ENCODE measurements at regions not wholly inside any gene's neighbourhood (a gene's known extent, or its start where the extent isn't known, plus 50 kb on each side); places are given as distances from the start of the nearest gene placed in this dataset.

DNA sequence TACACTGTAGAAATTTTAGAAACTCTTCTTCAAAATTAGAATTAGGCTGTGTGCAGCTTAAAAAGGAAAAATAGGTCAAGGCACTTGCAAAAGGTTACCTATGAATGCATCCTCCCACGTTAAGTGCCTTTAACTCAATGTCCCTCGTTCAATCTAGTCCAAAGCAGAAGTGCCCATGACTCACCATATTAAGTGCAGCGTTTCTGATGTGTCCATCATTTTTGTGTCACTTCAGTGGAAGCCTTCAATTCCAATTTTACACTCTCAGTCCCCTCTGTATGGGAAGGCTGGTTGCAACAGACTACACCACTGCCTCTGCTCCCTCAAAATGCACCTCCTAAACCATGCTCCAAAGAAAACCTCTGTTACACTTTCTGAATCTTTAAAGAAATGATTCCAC is 53.4 kb downstream of the FOXB1 start:
- peak; percentile 18 for DNase-seq (ENCODE audit: low spot score)

DNA sequence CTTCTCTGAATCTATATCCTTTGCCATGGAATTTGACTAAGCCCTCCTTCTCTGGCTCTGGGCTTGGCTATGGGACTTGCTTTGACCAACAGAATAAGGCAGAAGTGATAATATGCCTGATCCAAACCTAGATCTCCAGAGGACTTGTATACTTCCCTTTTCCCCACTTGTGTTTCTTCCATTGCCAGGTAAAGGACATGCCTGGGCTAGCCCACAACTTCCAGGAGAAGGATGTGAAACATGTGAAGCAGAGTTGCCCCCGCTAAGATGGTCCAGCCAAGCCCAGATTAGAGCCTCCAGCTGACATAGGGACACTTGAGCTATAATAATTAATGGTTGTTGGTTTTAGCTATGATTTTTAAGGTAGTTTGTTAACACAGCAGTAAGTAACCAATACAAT is 55.1 kb downstream of the FOXB1 start:
- no peak for DNase-seq (ENCODE audit: low spot score)

DNA sequence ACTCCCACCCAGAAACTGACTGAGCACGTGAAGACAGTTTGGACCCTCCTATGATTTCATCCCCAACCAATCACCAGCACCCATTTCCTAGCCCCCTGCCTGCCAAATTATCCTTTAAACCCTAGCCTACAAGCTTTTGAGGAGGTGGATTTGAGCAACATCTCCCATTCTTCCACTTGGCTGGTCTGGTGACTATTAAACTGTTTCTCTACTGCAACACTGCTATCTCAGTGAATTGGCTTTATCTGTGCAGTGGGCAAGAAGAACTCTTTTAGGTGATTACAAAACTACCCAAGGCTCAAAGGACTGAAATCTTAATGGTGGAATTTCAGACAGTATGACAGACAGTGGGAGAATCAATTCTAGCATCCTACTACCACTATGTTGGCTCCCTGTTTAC is 57.6 kb downstream of the FOXB1 start:
- no peak for DNase-seq (ENCODE audit: low spot score)

DNA sequence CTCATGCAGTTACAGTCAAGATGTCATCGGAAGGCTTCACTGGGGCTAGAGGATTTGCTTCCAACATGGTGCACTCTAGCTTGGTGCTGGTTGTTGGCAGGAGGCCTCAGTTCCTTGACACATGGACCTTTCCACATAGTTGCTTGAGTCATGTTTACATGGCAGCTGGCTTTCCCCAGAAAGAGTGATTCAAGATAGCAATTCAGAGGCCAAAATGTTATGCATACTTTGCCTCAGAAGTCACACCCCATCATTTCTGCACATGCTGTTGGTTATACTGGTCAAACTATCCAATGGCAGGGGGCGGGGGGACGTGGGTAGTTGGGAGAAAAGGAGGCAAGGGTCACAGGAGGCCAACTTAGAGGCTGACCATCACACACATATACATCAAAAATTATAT is 58.7 kb downstream of the FOXB1 start:
- DNase-seq (ENCODE audit: low spot score): no peak

DNA sequence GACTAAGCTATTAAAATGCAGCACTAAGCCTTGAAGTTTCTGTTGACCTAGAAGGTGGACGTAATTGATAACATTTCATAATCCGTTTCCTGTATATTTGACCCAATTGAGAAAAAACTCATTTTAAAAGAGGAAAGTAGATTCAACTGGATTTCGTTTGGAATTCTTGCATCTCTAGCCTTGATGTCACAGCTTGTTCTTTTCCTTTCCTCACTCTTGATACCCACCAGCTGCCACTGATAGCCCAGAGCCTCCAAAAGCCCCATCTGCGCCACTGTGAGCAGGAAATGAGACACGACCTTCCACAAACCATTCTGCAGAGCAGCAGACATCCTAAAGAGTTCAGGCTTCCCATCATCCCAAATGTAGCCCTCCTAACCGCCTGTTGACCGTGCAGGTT is 61.8 kb downstream of the FOXB1 start:
- no peak for DNase-seq (ENCODE audit: low spot score)

DNA sequence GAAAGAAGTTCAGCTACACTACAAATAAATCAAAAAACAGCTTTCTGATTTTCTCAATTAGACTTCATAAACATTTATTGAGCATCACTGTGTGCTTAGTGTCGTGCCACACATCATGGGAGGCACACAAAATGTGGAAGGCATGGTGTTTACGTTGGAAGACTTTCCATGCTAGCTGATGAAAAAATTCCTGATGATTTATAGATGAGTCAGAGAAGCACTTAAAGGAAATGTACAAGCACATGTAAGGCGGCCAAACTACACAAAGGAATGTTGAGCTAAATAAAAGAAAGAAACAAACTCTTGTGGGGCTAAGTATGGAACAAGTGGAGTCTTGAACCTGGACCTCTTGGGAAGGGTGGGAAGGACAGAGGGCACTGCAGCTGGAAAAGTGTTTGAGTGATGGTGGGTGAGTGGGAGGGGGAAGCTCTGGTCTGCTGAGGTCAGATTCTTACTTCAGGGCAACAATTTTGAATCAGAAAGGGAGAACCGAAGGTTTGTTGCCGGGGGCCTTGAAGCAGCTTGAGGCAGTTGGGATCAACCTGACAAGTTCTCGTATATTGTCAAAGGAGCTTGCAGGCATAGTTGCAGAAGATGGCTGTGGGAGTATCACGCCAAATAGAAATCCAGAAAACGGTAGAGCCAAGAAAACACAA is 66.9 kb downstream of the FOXB1 start:
- DNase-seq (ENCODE audit: low spot score): no peak

DNA sequence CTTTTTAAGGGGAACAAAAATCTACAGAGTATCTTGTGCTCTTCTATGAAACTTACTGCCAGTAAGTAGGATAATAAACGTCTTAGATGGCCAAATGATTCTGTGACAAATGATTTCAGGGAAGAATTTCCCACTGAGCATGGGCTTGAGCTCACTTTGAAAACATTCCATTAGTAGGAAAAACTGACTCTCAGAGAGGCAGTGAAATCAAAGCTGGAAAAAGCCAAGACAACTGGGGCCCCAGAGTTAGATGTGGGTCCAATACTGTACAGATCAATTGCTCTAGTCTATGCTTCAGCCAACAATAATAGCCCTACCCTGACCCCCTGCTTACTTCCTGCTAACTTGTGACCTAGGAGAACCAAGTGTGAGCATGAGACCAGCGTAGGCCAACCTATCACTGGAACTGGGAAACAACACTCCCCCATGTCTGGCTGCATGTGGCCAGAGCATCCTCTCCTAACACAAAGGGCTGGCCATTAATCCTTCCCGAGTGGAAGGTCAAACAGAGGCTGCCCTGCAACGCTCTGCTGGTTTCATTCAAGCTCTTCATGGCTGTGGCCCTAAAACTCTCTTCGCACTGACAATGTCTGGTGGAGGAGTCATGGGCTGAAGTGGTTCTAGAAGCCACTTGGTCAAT is 68.8 kb downstream of the FOXB1 start:
- DNase-seq (ENCODE audit: low spot score): no peak

DNA sequence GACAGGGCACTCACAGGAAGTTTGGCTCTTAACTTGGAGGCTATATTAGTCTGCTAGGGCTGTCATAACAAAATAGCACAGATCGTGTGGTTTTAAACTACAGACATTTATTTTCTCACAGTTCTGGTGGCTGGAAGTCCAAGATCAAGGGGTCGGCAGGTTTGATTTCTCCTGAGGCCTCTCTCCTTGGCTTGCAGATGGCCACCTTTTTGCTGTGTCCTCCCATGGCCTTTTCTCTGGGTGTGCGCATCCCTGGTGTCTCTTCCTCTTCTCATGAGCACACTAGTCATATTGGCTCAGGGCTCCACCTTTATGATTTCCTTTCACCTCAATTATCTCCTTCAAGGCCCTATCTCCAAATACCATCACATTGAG is 69.3 kb downstream of the FOXB1 start:
- no peak for DNase-seq (ENCODE audit: low spot score)

DNA sequence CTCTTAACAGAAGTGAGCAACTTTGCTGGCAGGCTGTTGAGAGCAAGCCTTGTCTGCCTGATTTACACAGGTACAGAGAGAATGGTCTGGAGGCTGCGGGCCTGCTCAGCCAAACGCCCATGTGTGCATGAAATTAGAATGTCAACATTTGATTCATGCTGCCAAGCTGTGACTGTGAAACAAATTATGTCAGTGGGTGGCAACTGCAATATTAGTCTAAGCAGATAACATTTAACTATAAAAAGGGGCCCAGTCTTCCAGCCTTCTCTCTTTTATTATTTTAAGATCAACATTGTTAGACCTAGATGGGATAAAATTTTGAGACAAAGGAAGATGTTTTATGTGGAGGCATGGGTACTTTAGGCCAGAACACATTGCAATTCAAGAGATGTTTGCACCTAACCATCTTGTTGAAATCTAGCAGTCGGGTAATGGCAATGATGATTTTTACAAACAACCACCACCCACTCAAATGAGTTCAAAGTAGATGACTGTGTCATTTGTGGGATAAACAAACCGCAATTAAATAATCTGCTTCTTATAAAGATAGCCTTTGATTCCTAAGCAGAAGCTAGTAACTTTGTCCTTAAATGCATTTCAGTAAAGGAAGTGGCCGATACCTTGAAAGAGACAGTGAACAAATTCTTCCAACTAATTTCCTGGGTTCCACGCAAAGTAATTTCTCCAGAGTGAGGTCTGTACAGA is 70.2 kb downstream of the FOXB1 start:
- DNase-seq (ENCODE audit: low spot score): no peak

DNA sequence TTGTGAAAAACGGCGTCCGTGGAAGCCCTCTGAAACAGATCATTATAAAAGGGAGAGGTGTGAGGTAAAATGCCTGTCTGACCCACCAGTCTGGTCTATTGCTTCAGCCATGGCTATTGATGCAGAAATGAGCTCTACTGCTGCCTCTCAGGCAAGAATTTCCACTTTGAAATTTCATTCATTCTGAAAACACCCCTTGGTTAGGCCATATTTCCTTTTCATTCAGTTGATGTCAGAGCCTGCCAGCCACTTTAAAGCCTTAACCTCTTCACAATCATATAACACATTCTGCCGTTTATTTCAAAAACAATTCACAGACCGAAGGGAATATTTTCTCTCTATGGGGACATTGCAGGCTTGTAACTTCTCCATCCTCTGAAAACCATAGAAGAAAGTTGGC is 71.9 kb downstream of the FOXB1 start:
- DNase-seq (ENCODE audit: low spot score): no peak

DNA sequence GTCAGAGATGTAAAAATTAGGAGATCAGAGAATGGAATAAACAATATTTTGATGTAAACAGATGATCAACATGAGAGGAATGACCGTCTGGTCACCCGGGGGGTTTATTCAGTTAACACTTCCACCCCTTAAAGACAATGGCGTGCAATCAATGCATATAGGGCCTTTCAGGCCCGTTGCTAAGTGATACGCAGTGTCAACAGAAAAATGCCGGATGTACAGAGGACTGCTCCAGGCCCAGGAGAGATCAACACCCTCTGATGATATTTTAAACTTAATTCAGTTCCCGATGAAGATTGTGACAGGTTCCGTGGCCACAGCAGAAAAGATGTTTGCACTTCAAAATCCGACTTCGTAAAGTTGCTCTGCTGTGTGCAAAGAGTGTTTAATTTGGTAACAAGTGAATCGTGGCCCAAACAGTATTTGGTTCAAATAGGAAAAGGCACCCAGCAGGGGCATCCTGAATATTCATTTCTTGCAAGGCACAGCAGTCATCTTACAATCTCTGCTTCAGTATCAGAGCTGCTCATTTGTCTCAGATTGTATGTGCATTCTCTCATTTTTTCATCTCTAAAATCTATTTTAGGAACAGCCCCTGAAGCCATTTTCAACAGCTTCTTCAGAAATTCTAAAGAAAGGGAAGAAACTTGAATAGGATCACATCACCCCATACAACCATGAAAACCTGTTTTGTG is 72.6 kb downstream of the FOXB1 start:
- no peak for DNase-seq (ENCODE audit: low spot score)

DNA sequence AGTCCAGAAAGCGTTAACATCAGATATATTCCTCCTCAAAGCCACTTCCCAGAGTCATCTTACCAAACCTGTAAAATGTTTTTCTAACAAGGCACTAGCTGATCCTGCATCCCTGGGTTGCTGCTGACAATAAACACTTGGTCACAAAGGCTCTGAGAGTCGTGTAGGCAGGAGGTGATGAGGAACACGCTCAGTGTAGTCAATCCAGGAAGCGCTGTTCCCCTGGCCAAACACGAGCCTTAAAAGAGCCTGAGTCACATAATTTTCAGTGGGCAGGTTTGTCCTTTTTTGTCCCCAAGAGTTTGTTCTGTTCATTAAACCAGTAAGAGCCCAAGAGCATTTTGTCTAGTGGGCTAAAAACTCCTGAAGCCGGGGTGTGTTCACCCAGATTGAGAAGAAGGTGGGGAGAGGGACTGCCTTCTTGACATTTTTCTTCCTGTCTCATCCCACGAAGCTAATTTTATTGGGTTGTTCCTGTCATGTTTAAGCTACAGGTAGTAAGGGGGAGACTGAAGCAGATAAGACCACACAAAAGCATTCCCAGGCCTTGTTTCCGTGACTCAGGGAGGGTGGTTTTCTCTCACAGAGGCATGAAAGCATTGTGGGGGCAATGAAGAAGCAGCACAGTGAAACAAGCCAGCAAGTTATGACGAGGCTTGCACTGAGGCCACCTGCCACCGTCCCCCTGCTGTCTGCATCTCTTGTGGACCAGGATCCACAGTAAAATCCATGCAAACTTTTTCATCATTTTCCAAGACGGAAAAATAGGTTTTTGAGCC is 73.7 kb downstream of the FOXB1 start:
- DNase-seq (ENCODE audit: low spot score): no peak

DNA sequence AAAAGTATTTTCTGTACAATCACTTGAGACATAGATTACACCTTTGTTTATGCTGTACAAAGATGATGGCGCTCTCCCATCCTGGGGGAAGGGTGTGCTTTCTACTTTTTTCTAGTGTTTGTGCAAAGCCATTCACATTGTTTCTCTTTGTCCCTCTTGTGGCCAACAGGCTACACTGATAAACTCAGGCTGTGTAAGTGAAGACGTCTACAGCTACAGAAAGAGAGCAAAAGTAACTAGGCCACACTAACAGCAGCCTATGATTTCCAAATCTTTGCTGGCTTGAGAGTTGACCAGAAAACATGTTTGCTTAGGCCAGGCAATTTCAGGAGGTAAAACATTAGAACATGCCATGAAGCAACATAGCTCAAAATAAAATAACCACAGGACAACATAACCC is 75.1 kb downstream of the FOXB1 start:
- DNase-seq (ENCODE audit: low spot score): no peak

DNA sequence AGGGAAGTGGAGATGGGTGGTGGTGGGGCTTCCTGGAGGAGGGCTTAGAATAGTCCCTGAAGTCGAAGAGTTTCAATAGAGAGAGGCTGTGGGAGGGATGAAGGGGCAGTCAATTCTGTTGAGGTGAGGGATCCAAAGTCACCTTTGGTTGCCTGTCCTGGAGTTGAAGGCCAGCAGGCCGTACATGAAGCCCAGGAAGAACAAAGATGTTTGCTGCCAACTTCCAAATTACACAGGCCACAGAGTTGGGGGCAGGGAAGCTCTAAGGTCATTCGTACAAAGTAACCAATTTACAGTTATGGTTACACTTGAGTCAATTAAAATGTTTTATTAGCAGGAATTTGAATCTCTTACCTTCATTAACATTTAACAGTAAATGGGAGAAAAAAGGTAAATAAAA is 77.9 kb downstream of the FOXB1 start:
- no peak for DNase-seq (ENCODE audit: low spot score)

DNA sequence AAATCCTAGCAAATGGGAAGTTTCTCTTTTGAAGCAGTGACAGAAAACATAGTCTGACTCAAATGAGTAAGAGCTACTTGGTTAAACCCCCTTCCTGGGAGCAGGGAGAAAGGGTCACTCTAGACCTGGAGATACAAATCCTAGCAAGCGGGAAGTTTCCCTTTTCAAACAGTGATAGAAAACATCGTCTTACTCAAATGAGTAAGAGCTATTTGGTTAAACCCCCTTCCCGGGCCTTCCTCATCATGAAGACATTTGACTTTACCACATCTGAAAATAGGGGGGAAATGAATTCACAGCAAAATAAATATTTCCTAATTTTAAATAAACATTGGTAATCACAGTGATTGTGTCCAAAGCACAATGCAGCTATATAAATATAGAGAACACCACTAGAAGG is 79.2 kb downstream of the FOXB1 start:
- no peak for DNase-seq (ENCODE audit: low spot score)

DNA sequence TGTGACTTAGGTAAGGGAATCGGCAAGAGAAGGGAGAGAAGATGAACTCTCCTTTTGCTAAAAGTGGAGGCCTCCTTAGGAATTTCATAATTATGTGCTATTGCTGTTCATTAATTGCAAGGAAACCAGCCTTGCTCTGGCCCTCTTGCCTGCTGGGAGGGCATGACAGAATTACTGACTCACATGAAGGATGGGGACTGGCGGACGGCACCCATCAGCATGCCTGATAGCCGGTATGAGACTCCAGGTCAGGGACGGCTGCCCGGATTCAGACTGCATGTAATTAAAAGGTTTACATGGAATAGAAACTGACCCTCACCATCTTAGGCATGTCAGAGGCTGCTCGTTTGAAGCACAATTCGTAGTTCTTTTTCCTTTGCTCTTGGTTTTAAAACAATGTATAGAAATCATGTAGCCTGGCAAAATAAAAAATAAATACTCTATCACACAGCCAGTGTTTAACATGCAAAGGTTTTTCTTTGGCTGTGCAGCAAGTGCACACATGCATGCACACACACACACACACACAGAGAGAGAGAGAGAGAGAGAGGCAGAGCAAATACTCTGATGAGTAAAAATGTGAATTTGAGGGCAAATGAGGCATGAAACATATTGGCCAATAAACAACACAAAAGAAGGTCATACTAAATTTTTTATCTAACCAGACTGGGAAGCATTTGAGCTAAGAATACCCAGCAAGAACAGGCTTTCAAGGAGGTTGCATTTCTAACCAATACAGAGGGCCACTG is 82.7 kb downstream of the FOXB1 start:
- DNase-seq (ENCODE audit: low spot score): no peak

DNA sequence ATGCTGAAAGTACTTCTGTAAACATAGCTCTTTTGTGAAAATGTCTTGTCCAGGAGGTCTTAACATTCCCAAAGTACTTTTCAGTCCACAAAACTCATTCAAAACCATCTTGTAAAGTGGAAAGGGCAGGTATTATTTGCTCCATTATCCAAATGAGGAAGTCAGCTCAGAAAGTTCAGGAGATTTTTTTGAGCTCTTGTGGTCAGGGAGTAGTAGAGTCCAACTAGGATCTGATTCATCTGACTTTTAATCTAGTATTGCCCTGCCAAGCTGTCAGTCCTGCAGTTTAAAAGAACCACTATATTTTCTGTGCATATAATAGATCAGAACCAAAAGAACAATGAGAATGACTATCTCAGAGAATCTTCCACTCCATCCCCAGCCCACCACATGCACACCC is 83.5 kb downstream of the FOXB1 start:
- DNase-seq (ENCODE audit: low spot score): no peak

DNA sequence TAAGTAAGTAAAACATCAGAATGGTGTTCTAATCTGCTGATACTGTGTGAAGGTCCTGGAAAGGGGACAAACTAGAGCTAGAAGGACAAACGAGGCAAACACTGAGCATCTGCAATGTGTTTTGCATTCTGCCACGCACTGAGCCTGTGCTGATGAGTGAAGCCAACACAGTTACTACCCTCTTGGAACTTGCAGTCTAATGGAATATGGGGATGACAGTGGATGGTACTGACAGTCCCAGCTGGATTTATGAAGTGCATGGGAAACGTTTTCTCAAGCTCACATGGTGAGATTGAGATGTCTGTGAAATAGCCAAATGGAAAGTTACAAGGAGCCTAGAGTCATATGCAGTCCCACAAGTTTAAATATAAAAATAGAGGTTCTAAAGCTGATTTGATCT is 86.6 kb downstream of the FOXB1 start:
- DNase-seq (ENCODE audit: low spot score): no peak

DNA sequence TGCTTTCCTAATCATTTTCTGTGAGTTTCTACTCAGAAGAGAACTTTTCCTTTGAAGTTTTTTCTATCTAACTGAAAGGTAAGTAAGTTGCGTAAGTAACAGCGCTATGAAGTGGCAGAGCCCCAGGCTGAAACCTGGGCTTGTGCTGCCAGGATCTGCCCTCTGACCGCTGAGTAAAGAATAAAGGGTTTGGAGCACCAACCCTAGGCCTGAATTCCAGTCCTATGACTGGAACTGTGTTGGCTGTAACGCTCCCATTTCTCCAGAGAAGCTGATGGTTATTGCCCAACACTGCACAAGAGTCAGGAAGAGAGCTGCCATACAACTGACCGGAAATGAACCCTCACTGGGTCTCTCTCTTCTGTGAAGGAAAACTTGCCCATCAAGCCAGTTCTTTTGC is 87.0 kb downstream of the FOXB1 start:
- no peak for DNase-seq (ENCODE audit: low spot score)

DNA sequence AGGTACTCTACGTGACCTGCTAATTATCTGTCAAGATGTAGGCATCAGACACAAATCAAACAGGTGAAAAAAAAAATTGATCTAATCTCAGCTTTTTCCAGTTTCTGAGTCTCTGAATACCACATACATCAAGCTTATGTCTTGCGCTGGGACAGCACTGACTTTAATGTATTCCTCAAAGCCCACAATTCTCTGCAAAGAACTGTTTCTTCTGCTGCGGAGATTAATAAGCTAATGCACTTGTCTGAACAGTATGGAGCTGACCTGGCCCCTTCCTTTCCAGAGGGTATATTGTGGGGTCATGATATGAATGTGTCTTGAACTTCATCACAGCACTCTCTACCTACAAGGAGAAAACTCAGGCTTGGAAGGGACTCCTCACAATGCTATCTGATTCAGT is 87.8 kb downstream of the FOXB1 start:
- no peak for DNase-seq (ENCODE audit: low spot score)

DNA sequence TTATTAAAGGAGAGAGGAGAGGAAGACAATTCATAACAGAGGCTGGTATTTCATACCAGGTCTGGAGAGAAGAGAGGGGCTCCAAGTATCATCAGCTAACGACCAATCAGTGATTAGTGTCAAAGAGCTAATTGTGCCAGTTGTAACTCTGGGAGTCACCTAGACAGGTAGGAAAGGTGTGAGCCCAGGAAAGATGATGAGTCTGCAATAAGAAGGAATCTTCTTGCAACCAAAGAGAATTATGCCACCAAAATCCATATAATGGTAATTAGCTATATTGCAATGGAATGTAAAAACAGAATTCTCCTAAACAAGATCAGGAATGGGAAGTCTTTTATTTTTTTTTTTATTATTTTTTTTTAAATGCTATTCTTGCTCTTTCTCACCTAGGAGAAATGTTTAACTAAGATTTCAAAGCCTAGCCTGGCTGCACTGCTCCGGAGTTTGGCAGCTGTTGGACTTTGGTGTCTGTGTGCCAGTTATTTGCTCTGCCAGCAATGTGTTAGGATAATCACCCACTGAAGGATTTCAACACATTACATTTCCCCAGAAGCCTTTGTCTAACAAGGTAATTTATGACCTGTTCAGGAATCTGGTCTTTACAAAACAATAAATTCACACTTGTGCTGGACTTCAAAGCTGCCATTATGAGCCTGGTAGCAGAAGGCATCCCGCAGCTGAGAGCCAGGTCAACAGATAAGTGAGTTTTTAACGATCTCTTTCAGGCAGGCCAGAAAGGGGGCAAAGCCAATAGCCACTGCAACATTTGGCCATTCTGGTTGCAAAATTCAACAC is 89.4 kb downstream of the FOXB1 start:
- no peak for DNase-seq (ENCODE audit: low spot score)
